ENCODE measurements at regions not wholly inside any gene's neighbourhood (a gene's known extent, or its start where the extent isn't known, plus 50 kb on each side); places are given as distances from the start of the nearest gene placed in this dataset.
"Not testable (repeated sequence)": the region's sequence is repeated elsewhere in the genome, so short reads cannot be mapped to it uniquely, and the experiment has no call there.

DNA sequence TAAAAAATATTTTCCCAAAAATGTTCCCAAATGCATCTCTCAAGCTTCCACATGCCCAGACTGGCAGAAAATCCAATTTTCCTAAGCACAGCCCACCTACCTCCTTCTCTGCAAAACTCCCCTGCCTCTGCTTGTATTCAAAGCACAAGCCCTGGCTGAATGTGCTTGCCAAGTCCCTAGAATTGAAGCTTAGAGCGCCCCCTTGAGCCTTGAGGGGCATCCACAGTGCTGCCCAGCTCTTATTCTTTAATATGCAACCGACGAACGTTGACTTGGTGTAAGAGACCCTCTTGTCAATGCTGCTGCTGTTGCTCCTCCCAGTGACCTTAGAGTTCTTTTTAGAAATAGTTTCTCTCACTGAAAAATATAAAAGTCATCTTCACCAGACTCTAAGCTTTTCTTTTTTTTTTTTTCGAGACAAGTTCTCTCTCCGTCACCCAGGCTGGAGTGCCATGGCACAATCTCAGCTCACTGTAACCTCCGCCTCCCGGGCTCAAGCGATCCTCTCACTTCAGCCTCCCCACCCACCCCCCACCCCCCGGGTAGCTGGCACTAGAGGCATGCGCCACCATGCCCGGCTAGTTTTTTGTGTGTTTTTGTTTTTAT, 63.5 kb upstream of the CAPRIN1 start:
- 50% methylated on average over 2 of the region's 12 CpGs for WGBS (ENCODE audit: insufficient coverage)
- Histone ChIP-seq H3K27ac (ENCODE audit: low read length) (no peak overlapping the region), H3K4me1 (ENCODE audit: control insufficient read depth, insufficient read depth, low read length) (no peaks in the 10 kb centered on the region), H3K9me3 (replicated peaks; ENCODE audit: control insufficient read depth, low read depth, low read length) (no peaks in the 10 kb centered on the region), H3K27me3 (ENCODE audit: control insufficient read depth, insufficient read depth, low read length) (no peaks in the 10 kb centered on the region), H3K4me3 (ENCODE audit: low read length) (no peak overlapping the region), H3K36me3 (ENCODE audit: control insufficient read depth, insufficient read depth, low read length) (no peaks in the 10 kb centered on the region)
- peak; percentile 85 for DNase-seq

- Histone ChIP-seq H3K9me3 (replicated peaks; ENCODE audit: control insufficient read depth, low read depth, low read length) (no peaks in the 10 kb centered on the region), H3K27ac (ENCODE audit: low read length) (no peak overlapping the region), H3K4me3 (ENCODE audit: low read length) (no peak overlapping the region), H3K27me3 (ENCODE audit: control insufficient read depth, insufficient read depth, low read length) (no peaks in the 10 kb centered on the region), H3K36me3 (ENCODE audit: control insufficient read depth, insufficient read depth, low read length) (no peaks in the 10 kb centered on the region), H3K4me1 (ENCODE audit: control insufficient read depth, insufficient read depth, low read length) (no peaks in the 10 kb centered on the region)
- no CpG with 5 or more reads among the region's 3 CpGs for WGBS (ENCODE audit: insufficient coverage)
- no peak for DNase-seq
Observed at GRCh38 chr11:33987545-33987944, 64.0 kb upstream of the CAPRIN1 start.

GRCh38 chr11:33986597-33987501, 64.7 kb upstream of the CAPRIN1 start:
- H3K4me3 ChIP-seq (ENCODE audit: low read length) = not testable (repeated sequence)
- WGBS (ENCODE audit: insufficient coverage) = 80% methylated on average over 5 of the region's 12 CpGs

DNA sequence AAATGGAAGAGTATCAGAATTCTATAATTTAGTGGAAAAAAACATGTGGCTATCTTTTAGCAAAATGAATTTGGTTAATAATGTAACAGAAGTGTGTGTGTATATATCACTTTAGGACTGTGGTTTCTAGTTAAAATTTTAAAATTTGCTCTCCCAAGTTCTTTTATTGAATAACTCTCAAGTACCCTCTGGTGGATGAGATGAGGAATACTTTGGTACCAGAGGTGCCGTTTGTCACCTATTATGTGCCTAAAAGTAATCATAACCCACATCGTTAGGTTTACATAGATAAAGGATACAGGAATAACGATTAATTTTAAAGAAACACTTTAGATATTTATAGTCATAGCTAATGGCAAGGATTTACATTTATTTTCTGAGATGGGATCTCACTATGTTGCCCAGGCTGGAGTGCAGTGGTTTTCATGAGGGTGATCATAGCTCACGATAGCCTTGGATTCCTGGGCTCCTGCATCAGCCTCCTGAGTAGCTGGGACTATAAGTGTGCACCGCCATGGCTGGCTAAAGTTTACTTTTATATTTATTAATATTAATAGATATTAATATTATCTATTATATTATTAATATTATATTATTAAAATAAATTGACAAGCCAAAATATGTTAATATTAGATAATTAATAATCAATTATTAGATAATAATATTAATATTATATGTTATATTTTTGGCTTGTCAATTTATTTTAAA, 66.7 kb upstream of the CAPRIN1 start:
- Histone ChIP-seq H3K27ac (ENCODE audit: low read length) (no peak overlapping the region), H3K27me3 (ENCODE audit: control insufficient read depth, insufficient read depth, low read length) (no peaks in the 10 kb centered on the region), H3K4me3 (ENCODE audit: low read length) (no peak overlapping the region), H3K36me3 (ENCODE audit: control insufficient read depth, insufficient read depth, low read length) (no peaks in the 10 kb centered on the region), H3K9me3 (replicated peaks; ENCODE audit: control insufficient read depth, low read depth, low read length) (no peaks in the 10 kb centered on the region), H3K4me1 (ENCODE audit: control insufficient read depth, insufficient read depth, low read length) (no peaks in the 10 kb centered on the region)
- no CpG with 5 or more reads among the region's 5 CpGs for WGBS (ENCODE audit: insufficient coverage)
- DNase-seq = no peak

More at GRCh38 chr11:33986597-33987501, 64.7 kb upstream of the CAPRIN1 start:
- not testable (repeated sequence) for H3K27ac ChIP-seq (ENCODE audit: low read length); H3K27me3 ChIP-seq (ENCODE audit: control insufficient read depth, insufficient read depth, low read length); H3K36me3 ChIP-seq (ENCODE audit: control insufficient read depth, insufficient read depth, low read length); DNase-seq; H3K4me1 ChIP-seq (ENCODE audit: control insufficient read depth, insufficient read depth, low read length); H3K9me3 ChIP-seq (replicated peaks; ENCODE audit: control insufficient read depth, low read depth, low read length)

GRCh38 chr11:33982661-33983060, 68.9 kb upstream of the CAPRIN1 start:
- Histone ChIP-seq H3K27ac (ENCODE audit: low read length) (no peak overlapping the region), H3K4me3 (ENCODE audit: low read length) (no peak overlapping the region), H3K36me3 (ENCODE audit: control insufficient read depth, insufficient read depth, low read length) (no peaks in the 10 kb centered on the region), H3K9me3 (replicated peaks; ENCODE audit: control insufficient read depth, low read depth, low read length) (no peaks in the 10 kb centered on the region), H3K27me3 (ENCODE audit: control insufficient read depth, insufficient read depth, low read length) (peaks cover 2% of the 10 kb centered on the region), H3K4me1 (ENCODE audit: control insufficient read depth, insufficient read depth, low read length) (no peaks in the 10 kb centered on the region)
- DNase-seq = no peak

DNA sequence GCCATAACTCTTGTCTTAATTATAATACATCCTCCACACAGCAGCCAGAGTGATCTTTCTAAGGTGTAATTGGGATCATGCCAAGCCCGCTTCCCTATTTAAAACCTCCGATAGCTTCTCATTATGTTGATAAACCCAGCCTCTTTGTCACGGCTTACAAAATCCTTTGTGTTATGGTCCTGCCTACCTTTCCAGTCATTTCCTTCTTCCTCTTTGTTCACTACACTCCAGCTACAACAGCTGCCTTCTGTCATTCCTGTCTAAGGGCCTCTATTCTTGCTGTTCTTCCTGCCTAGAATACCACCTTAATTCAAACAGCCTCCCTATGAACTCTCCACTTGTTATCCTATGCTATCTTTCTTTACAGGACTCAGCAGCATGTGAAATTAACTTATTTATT, 70.6 kb upstream of the CAPRIN1 start:
- peak; percentile 9 for DNase-seq
- Histone ChIP-seq H3K27me3 (ENCODE audit: control insufficient read depth, insufficient read depth, low read length) (peaks cover 2% of the 10 kb centered on the region), H3K4me3 (ENCODE audit: low read length) (no peak overlapping the region), H3K36me3 (ENCODE audit: control insufficient read depth, insufficient read depth, low read length) (no peaks in the 10 kb centered on the region), H3K4me1 (ENCODE audit: control insufficient read depth, insufficient read depth, low read length) (no peaks in the 10 kb centered on the region), H3K9me3 (replicated peaks; ENCODE audit: control insufficient read depth, low read depth, low read length) (no peaks in the 10 kb centered on the region), H3K27ac (ENCODE audit: low read length) (peak overlapping the region; percentile 11)
- 80% methylated on average over 3 of the region's 3 CpGs for WGBS (ENCODE audit: insufficient coverage)

DNA sequence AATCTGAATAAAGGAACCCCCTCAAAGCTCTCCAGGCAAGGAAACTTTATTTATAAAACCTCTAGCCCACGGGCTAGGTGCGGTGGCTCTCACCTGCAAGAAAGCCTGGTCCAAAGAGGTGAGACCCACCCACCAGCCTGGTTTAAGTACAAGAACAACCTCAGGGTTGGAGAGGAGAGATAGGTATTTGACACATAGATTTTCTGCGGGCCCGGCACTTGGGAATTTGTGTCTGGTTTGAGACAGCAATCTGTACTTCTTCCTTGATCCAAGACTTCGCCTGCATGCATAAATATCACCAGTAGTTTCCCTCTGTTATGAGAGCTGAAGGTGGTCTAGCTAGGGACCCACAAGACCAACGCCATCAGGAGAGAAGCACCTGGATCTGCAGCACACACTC, 73.2 kb upstream of the CAPRIN1 start:
- DNase-seq = no peak
- H3K36me3 ChIP-seq (ENCODE audit: control insufficient read depth, insufficient read depth, low read length) = no peaks in the 10 kb centered on the region
- WGBS (ENCODE audit: insufficient coverage) = no CpG with 5 or more reads among the region's 6 CpGs
- H3K4me3 ChIP-seq (ENCODE audit: low read length) = no peak overlapping the region
- H3K27ac ChIP-seq (ENCODE audit: low read length) = no peak overlapping the region
- peaks cover 2% of the 10 kb centered on the region for H3K27me3 ChIP-seq (ENCODE audit: control insufficient read depth, insufficient read depth, low read length)
- no peaks in the 10 kb centered on the region for H3K4me1 ChIP-seq (ENCODE audit: control insufficient read depth, insufficient read depth, low read length)
- no peaks in the 10 kb centered on the region for H3K9me3 ChIP-seq (replicated peaks; ENCODE audit: control insufficient read depth, low read depth, low read length)

GRCh38 chr11:33977676-33978075, 73.9 kb upstream of the CAPRIN1 start:
- Histone ChIP-seq H3K27me3 (ENCODE audit: control insufficient read depth, insufficient read depth, low read length) (peaks cover 2% of the 10 kb centered on the region), H3K4me1 (ENCODE audit: control insufficient read depth, insufficient read depth, low read length) (no peaks in the 10 kb centered on the region), H3K27ac (ENCODE audit: low read length) (no peak overlapping the region), H3K4me3 (ENCODE audit: low read length) (no peak overlapping the region), H3K9me3 (replicated peaks; ENCODE audit: control insufficient read depth, low read depth, low read length) (no peaks in the 10 kb centered on the region), H3K36me3 (ENCODE audit: control insufficient read depth, insufficient read depth, low read length) (no peaks in the 10 kb centered on the region)
- DNase-seq = no peak
- 89% methylated on average over 3 of the region's 4 CpGs for WGBS (ENCODE audit: insufficient coverage)

DNA sequence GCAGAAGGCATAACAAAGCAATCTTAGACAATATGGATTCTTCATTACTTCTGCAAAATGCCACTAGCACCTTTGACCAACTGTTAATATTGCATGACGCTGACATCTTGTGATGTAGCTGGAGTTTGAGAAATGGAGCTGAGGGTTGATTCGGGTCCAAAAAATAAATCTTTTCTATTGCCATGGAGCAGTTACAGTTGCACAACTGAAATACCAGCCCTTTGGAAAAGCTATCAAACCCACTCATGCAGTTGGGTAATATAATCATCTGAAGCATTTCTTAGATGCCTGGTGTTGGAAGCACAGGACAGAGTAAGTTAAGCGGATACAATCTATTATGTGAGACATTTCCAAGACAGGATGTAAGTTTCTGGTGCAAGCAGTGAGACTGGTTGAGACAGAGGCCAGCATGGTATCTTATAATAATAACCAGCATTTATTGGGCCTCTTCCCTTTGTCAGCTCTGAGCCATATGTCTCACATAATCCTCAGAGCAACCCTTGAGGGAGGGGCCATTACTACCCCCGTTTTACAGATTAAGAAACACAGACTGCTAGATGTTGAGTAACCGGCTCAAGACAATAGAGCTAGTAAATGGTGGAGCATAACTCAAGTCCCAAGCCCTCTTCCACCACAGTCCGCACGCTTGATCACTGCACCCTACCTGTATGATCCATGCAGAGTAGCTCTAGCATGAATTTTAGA, 74.9 kb upstream of the CAPRIN1 start:
- Histone ChIP-seq H3K4me3 (ENCODE audit: low read length) (no peak overlapping the region), H3K27me3 (ENCODE audit: control insufficient read depth, insufficient read depth, low read length) (peaks cover 2% of the 10 kb centered on the region), H3K4me1 (ENCODE audit: control insufficient read depth, insufficient read depth, low read length) (no peaks in the 10 kb centered on the region), H3K27ac (ENCODE audit: low read length) (no peak overlapping the region), H3K9me3 (replicated peaks; ENCODE audit: control insufficient read depth, low read depth, low read length) (no peaks in the 10 kb centered on the region), H3K36me3 (ENCODE audit: control insufficient read depth, insufficient read depth, low read length) (no peaks in the 10 kb centered on the region)
- no CpG with 5 or more reads among the region's 7 CpGs for WGBS (ENCODE audit: insufficient coverage)
- DNase-seq = no peak

- no peaks in the 10 kb centered on the region for H3K4me1 ChIP-seq (ENCODE audit: control insufficient read depth, insufficient read depth, low read length)
- H3K9me3 ChIP-seq (replicated peaks; ENCODE audit: control insufficient read depth, low read depth, low read length) = no peaks in the 10 kb centered on the region
- no peak overlapping the region for H3K27ac ChIP-seq (ENCODE audit: low read length)
- H3K36me3 ChIP-seq (ENCODE audit: control insufficient read depth, insufficient read depth, low read length) = no peaks in the 10 kb centered on the region
- 85% methylated on average over 3 of the region's 4 CpGs for WGBS (ENCODE audit: insufficient coverage)
- DNase-seq = no peak
- no peak overlapping the region for H3K4me3 ChIP-seq (ENCODE audit: low read length)
- H3K27me3 ChIP-seq (ENCODE audit: control insufficient read depth, insufficient read depth, low read length) = peaks cover 2% of the 10 kb centered on the region
Observed at GRCh38 chr11:33974804-33975203, 76.7 kb upstream of the CAPRIN1 start.

Measured in muscle of leg (tissue), 3 donors.